Renal cortical epithelial cell (primary cell): ENCODE measurements at regions not wholly inside any gene's neighbourhood (a gene's known extent, or its start where the extent isn't known, plus 50 kb on each side); places are given as distances from the start of the nearest gene placed in this dataset.
A peak's percentile ranks its signal among the peaks of the same experiment; 100 is the strongest.

Experiments used
- DNase-seq: peaks from one replicate; pipeline ENCODE4 v3.0.0-alpha.2; 2011; ENCODE audit warnings: low read depth

GRCh38 chr11:95387325-95387724 lies 156.3 kb upstream of the SESN3 start:
- DNase-seq, result no peak

DNA sequence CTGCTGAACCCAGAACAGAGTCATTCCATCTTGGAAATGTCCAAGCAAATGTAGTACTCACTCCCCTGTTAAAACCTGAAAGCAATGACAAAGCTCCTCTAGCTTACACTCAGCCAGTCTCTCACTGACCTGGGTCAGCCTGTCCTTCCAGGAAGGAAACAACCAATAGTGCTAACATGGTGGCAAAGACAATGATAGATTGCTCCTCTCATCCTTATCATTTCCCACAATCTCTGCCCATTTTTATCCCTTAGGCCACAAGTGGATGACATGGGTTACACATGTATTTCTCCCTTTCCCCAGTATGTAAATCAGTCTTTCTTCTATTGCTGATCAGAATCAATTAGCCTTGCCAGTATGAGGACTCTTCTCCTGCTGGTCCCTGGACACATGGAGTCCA lies 154.6 kb upstream of the SESN3 start:
- no peak for DNase-seq

DNA sequence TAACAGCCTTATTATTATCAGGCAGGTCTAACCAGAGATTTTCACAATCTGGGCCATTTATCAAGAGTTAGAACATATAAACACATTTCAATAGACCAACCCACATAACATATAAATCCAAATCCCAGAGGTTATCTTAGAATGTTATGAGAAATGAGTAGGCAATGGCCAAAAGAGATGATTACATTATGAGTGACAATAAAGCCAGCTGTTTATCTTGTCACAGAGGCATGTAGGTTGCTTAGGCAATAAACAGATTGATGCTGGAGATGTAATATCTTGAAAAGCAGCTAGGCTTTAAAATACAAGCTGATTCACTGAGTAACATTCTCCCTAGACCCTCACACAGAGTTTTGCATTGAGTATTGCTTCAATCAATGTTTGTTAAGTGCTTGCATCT lies 148.5 kb upstream of the SESN3 start:
- no peak for DNase-seq

DNA sequence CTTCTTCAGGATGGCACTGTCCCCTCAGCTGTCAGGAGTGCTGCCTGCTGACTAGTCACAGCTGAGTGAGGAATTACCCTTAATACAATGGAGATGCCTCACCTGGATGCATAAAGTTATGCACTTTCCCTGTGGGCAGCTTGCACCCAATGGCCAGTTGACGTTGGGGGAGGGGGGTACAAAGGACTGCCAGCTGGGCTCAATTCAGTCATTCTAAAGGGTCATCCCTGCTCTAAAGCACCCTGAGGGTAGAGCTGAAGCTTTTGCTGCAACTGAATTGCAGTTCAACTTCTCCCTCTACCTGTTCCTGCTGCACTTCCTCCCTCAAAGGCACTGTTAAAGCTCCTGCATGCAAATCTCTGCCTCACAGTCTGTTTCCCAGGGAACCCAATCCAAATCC lies 147.8 kb upstream of the SESN3 start:
- DNase-seq, result no peak

DNA sequence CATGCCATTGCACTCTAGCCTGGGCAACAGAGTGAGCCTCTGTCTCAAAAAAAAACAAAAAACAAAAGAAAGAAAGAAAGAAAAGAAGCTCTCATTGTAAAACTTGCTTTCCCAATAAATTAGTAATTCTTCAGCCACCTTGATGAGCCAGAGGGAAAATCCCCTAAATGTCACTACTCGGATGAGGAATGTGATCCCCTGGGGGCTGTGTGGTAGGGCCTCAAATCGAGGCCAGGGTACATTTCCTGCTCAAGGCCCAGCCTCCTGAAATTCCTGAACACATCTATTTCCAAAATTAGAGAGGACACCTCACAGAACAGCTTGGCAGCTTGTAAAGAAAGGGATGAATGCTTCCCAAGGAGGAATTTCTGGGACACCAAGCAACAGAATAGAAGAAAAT lies 147.1 kb upstream of the SESN3 start:
- DNase-seq, result peak; percentile 35

GRCh38 chr11:95375886-95376285 lies 144.9 kb upstream of the SESN3 start:
- no peak for DNase-seq

GRCh38 chr11:95375451-95375850 lies 144.4 kb upstream of the SESN3 start:
- DNase-seq, result no peak

GRCh38 chr11:95374105-95374504 lies 143.1 kb upstream of the SESN3 start:
- DNase-seq, result no peak

GRCh38 chr11:95373241-95373640 lies 142.2 kb upstream of the SESN3 start:
- DNase-seq, result no peak

- no peak for DNase-seq
These were observed 141.2 kb upstream of the SESN3 start for GRCh38 chr11:95372097-95372656.

DNA sequence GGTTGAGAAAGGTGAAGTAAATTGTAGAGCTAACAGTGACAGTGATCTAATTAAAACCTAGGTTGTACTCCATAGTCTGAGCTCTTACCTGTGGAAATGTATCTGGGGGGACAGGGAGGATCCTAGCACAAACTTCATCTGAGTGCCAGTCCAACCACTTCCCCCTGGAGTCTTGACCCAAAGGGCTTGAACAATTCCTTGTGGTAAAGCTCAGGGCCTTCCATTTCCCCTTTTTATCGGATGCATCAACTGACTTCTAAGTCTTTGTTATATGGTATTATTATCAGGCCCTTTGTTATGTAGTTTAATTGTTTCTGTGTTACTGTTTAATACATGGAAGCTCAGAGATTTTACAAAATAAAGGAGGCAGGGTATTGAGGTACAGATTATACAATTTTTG lies 140.2 kb upstream of the SESN3 start:
- DNase-seq, result no peak

GRCh38 chr11:95367726-95368125 lies 136.7 kb upstream of the SESN3 start:
- DNase-seq, result no peak

- no peak for DNase-seq
These were observed 134.3 kb upstream of the SESN3 start for GRCh38 chr11:95365348-95365747.

DNA sequence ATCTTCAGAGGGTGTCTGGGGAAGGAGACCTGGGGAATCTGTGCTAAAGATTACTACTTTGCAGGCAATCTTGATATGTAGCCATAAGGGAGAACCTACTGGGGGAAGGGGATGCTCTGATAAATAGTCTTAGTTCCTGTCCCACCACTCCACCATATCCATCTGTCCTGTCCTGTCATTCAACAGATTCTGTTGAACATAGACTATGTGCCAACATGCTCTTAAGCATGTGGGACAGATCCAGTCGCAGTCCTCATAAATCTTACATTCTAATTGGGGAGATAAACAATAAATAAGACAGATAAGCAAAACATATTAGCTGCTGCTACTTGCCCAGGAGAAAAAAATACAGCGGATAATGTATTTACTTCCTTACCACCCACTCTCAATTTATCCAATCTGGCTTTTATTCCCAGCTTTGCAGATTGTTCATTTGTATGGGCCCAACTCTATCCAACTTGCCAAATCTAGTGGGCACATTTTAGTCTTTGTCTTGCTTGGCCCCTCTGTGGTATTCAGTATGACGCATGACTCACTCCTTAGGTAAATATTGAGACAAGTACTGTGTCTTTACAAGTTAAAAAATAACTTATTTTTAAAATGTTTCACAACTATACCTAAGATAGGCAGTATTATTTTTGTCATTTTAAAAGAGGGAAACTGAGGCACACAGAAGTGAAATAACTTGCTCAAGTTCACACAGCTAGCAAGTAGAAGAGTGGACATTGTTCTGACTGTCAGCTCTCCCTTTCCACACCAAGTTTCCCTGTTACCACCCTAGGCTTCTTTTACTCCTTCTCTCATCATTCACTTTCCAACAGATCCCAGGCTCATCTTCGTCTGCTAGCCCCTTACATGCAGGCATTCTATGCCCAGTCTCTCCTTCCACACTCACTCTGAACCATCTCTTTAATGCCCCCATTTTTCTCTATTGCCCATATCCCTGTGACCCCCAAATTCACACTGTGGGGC lies 133.6 kb upstream of the SESN3 start:
- peak; percentile 96 for DNase-seq

- DNase-seq, result no peak
These were observed 132.7 kb upstream of the SESN3 start for GRCh38 chr11:95363708-95364107.

GRCh38 chr11:95363164-95363563 lies 132.2 kb upstream of the SESN3 start:
- no peak for DNase-seq

DNA sequence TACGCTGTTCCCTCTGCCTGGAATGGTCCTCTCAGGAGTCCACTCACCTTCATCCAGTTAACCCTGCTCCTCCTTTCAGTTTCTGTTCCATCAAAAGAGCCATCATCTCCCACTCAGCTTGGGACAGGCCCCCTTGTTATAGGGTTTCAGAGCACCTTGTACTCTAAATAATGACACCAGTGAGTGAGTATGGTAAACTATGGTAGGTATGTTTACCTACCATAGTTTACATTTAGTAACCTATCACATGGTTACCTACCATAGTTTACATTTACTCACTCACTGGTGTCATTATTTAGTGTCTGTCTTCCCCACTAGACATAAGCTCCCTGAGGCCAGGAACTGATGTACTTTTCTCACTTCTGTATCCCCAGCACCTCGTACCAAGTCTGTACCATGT lies 130.2 kb upstream of the SESN3 start:
- DNase-seq, result no peak

- no peak for DNase-seq
These were observed 129.5 kb upstream of the SESN3 start for GRCh38 chr11:95360377-95361075.

GRCh38 chr11:95359756-95360155 lies 128.8 kb upstream of the SESN3 start:
- no peak for DNase-seq

DNA sequence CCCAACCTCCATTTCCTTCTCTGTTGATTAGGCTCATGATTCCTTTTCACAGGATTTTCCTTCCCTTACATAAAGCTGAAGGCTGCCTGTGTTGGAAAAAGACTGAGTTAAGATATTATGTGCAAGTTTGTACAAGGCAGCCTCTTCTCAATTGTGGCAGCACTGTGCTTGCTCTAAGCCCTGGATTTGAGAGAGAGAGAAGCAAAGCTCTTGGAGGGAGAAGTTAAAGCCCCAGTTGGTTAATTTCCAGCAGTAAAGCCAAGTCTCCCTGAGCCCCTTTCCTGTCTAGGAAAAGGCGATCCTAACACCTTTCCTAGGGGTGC lies 128.3 kb upstream of the SESN3 start:
- DNase-seq, result no peak

DNA sequence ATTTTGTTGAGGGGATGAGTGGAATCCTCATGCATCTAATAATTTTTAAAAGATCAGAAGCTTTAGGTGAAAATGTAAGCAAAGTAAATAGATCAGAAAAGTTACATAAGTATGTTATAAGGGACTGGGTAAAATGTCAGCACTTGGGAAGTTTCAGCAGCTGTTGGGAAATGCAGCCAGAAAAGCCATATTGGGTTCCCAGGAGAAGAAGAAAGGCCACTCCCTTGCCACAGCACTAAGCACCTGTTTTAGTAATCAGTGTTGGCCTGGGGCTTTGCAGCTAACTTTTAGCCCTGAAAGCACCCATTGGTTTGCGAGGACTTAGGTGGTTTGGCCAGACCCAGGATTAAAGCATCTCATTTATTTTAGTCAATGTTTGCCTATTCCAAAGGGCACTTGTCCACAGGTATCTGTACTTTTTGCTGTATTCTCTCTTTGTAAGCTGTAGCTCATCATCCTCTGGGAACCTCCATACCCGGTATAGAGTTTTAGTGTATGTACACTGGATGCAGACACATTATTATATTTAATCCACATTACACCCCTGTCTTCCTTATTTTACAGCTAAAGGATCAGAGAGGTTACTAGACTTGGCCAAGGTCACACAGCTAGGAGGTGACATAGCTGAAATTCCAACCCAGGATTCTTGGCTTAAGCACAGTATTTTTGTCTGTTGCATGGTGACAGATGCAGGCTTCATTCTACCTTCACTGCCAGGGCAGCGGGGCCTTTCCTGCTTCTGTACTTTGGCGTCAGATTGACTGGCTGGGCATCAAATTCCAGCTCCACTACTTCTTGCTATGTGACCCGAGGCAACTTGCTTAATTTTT lies 127.7 kb upstream of the SESN3 start:
- peak; percentile 70 for DNase-seq

- no peak for DNase-seq
These were observed 123.3 kb upstream of the SESN3 start for GRCh38 chr11:95354304-95354703.
